IMR-90 (cell line): ENCODE measurements at regions not wholly inside any gene's neighbourhood (a gene's known extent, or its start where the extent isn't known, plus 50 kb on each side); places are given as distances from the start of the nearest gene placed in this dataset.

Experiments
- ATAC-seq: fragments of 200-7000 bp; cut with Tn5 transposase; 2 replicates; pipeline ENCODE4 v1.9.1; 2020; ENCODE audit warnings: low read depth, mild to moderate bottlenecking, moderate library complexity
- BruUV-seq: library from RNA; stranded (reverse); fragments of 400-500 nt; replicated peaks from 2 replicates; lab custom pipeline; 2021; lab: Mats Ljungman, UMichigan
- CTCF ChIA-PET: fragments of 300-600 bp; formaldehyde crosslinking; extraction: SDS; loops from one replicate; lab custom pipeline; 2021; ENCODE audit warnings: antibody characterized with exemption; lab: Yijun Ruan, JAX
- POLR2A ChIA-PET: fragments of 300-600 bp; sonication (Branson Sonifier 250); formaldehyde crosslinking; loops from one replicate; lab custom pipeline; 2022; ENCODE audit warnings: antibody characterized with exemption; ENCODE audit not compliant: unreplicated experiment; lab: Charles Lee
- DNase-seq: peaks from one replicate; pipeline ENCODE4 v3.0.0; 2013
- H2AFZ ChIP-seq: replicated peaks from 2 replicates; pipeline ENCODE3; 2013; ENCODE audit warnings: low read length, mild to moderate bottlenecking; ENCODE audit not compliant: poor library complexity
- H2AK5ac ChIP-seq: 2 replicates; pipeline ENCODE4 v1.6.1; 2013; ENCODE audit warnings: low read depth, low read length, inconsistent platforms
- H2AK9ac ChIP-seq: replicated peaks from 2 replicates; pipeline ENCODE3; 2013; ENCODE audit warnings: mild to moderate bottlenecking, low read depth, low read length, moderate library complexity; ENCODE audit not compliant: poor library complexity
- H2BK120ac ChIP-seq: 2 replicates; pipeline ENCODE4 v1.6.1; 2013; ENCODE audit warnings: low read depth, low read length, inconsistent platforms
- H2BK15ac ChIP-seq: 3 replicates; pipeline ENCODE4 v1.6.1; 2013; ENCODE audit warnings: low read depth, low read length, inconsistent platforms
- H2BK20ac ChIP-seq: 2 replicates; pipeline ENCODE4 v1.6.1; 2013; ENCODE audit warnings: low read depth, mild to moderate bottlenecking, inconsistent platforms, low read length, moderate library complexity
- H2BK5ac ChIP-seq: 2 replicates; pipeline ENCODE4 v1.6.1; 2013; ENCODE audit warnings: mild to moderate bottlenecking, low read depth, low read length, inconsistent platforms; ENCODE audit not compliant: poor library complexity, severe bottlenecking
- H3K14ac ChIP-seq: replicated peaks from 2 replicates; pipeline ENCODE4 v1.6.1; 2013; ENCODE audit warnings: low read depth, low read length, inconsistent platforms
- H3K18ac ChIP-seq: 2 replicates; pipeline ENCODE4 v1.6.1; 2013; ENCODE audit warnings: low read depth, low read length, control low read depth
- H3K23ac ChIP-seq: 2 replicates; pipeline ENCODE4 v1.6.1; 2013; ENCODE audit warnings: low read depth, low read length, inconsistent platforms
- H3K27ac ChIP-seq: 2 replicates; pipeline ENCODE4 v1.5.1; 2013; ENCODE audit warnings: mild to moderate bottlenecking, control low read depth, low read length; ENCODE audit not compliant: insufficient read depth
- H3K27me3 ChIP-seq: 2 replicates; pipeline ENCODE4 v1.6.1; 2013; ENCODE audit warnings: low read length; ENCODE audit not compliant: control insufficient read depth, insufficient read depth
- H3K36me3 ChIP-seq: 2 replicates; pipeline ENCODE4 v1.6.1; 2013; ENCODE audit warnings: low read length, mixed read lengths; ENCODE audit not compliant: control insufficient read depth, insufficient read depth
- H3K4ac ChIP-seq: 2 replicates; pipeline ENCODE4 v1.6.1; 2013; ENCODE audit warnings: low read depth, low read length, inconsistent platforms
- H3K4me1 ChIP-seq: 2 replicates; pipeline ENCODE4 v1.6.1; 2013; ENCODE audit warnings: low read length, mixed read lengths; ENCODE audit not compliant: control insufficient read depth, insufficient read depth
- H3K4me2 ChIP-seq: 2 replicates; pipeline ENCODE4 v1.6.1; 2013; ENCODE audit warnings: low read depth, mild to moderate bottlenecking, control low read depth, low read length, moderate library complexity
- H3K4me3 ChIP-seq: 2 replicates; pipeline ENCODE4 v1.5.1; 2013; ENCODE audit warnings: low read depth, mild to moderate bottlenecking, control low read depth, low read length, moderate library complexity; ENCODE audit not compliant: insufficient read depth
- H3K56ac ChIP-seq: 2 replicates; pipeline ENCODE4 v1.6.1; 2013; ENCODE audit warnings: low read length, inconsistent platforms; ENCODE audit not compliant: insufficient read depth; ENCODE audit errors: extremely low read depth
- H3K79me1 ChIP-seq, 2 experiments: 2 replicates each; pipeline ENCODE4 v1.6.1; 2013; ENCODE audit warnings: low read length in 2 of 2, inconsistent platforms in 1 of 2, low read depth in 1 of 2
- H3K9ac ChIP-seq: 2 replicates; pipeline ENCODE4 v1.6.1; 2013; ENCODE audit warnings: low read depth, low read length, control low read depth
- H3K9me1 ChIP-seq: 2 replicates; pipeline ENCODE4 v1.6.1; 2013; ENCODE audit warnings: low read length, inconsistent platforms; ENCODE audit not compliant: insufficient read depth
- H3K9me3 ChIP-seq: 2 replicates; pipeline ENCODE4 v1.6.1; 2013; ENCODE audit warnings: low read length; ENCODE audit not compliant: control insufficient read depth, insufficient read depth
- H4K20me1 ChIP-seq: 2 replicates; pipeline ENCODE4 v1.6.1; 2013; ENCODE audit warnings: low read length, inconsistent platforms; ENCODE audit not compliant: insufficient read depth
- H4K5ac ChIP-seq: 2 replicates; pipeline ENCODE4 v1.6.1; 2013; ENCODE audit warnings: mild to moderate bottlenecking, low read depth, low read length, control low read depth
- H4K8ac ChIP-seq, 2 experiments: 2 replicates each; pipeline ENCODE4 v1.6.1; 2013; ENCODE audit warnings: low read depth in 2 of 2, low read length in 2 of 2, control low read depth in 1 of 2, inconsistent platforms in 1 of 2
- H4K91ac ChIP-seq: 2 replicates; pipeline ENCODE4 v1.6.1; 2013; ENCODE audit warnings: low read depth, low read length, inconsistent platforms; ENCODE audit not compliant: insufficient read depth
- CTCF ChIP-seq: conservative IDR thresholded peaks from 2 replicates; pipeline ENCODE4 v1.5.1; 2012; ENCODE audit warnings: mild to moderate bottlenecking, low read depth, low read length, improper control_type of control experiment
- FOS ChIP-seq: fragments of 150-350 bp; IDR thresholded peaks from 2 replicates; pipeline ENCODE4 v1.6.1; 2016; ENCODE audit warnings: low read depth, low read length
- RAD21 ChIP-seq: IDR thresholded peaks from 2 replicates; pipeline ENCODE4 v1.6.1; 2012; ENCODE audit warnings: low read length, improper control_type of control experiment
- WGBS, 2 experiments: methylation state at CpG; one replicate each; pipeline versions ENCODE4 v1.1.5 to v1.1.7; 2013; ENCODE audit warnings: missing lambda C conversion rate in 2 of 2; ENCODE audit not compliant: insufficient read length in 1 of 2; ENCODE audit errors: extremely low coverage in 2 of 2; 5-methylcytosine and 5-hydroxymethylcytosine counted together
- dilution Hi-C: fragments of 300-500 bp; cut with HindIII; formaldehyde crosslinking; loops from one replicate; pipeline ENCODE4 v1.14.3; 2018; ENCODE audit warnings: low sequenced_read_pairs; ENCODE audit not compliant: unreplicated experiment
- in situ Hi-C: fragments of 300-500 bp; cut with MboI; formaldehyde crosslinking; loops from 3 replicates; pipeline ENCODE4 v1.14.3; 2019; ENCODE audit warnings: low sequenced_read_pairs, inconsistent platforms, mixed read lengths
- intact Hi-C: fragments of 100-400 bp; cut with micrococcal nuclease; formaldehyde crosslinking; loops from 2 replicates; pipeline ENCODE4 v1.10.0; 2022

- no peak for TF ChIP-seq CTCF
- TF ChIP-seq FOS = no peak
Measured at GRCh38 chr5:142512043-142513042, 173.5 kb downstream of the FGF1 start (continued).

GRCh38 chr5:142511358-142511757 lies 174.5 kb downstream of the FGF1 start:
- no peak overlapping the region; the same call in 1 of the 2 replicates for H3K14ac ChIP-seq
- peaks cover 11% of the 10 kb centered on the region for H3K4me1 ChIP-seq
- dilution Hi-C loops = no loop called here
- no TSS peak for BruUV-seq
- H4K20me1 ChIP-seq = no peaks in the 10 kb centered on the region
- H4K91ac ChIP-seq = no peak overlapping the region
- no peak overlapping the region for H2BK5ac ChIP-seq
- peak overlapping the region; percentile 40; the same call in 1 of the 2 replicates for H3K4ac ChIP-seq
- TF ChIP-seq RAD21 = no peak
- in situ Hi-C loops = no loop called here
- no peak overlapping the region for H3K56ac ChIP-seq
- CTCF ChIA-PET = no interaction called here
- H3K79me1 ChIP-seq = no peaks in the 10 kb centered on the region
- H3K36me3 ChIP-seq = no peaks in the 10 kb centered on the region
- no peak overlapping the region for H3K18ac ChIP-seq
- H4K5ac ChIP-seq = no peak overlapping the region
- H2AK5ac ChIP-seq = peak overlapping the region; percentile 57; the same call in 1 of the 2 replicates
- DNase-seq (no peak), ATAC-seq (no peak)
- H2BK20ac ChIP-seq = no peak overlapping the region
- H3K9me3 ChIP-seq = no peaks in the 10 kb centered on the region
- H2BK120ac ChIP-seq = 0 out of 2 replicates have a peak overlapping the region, but pooled peaks have one; percentile 38
- POLR2A ChIA-PET = no interaction called here
- no peak overlapping the region for H3K23ac ChIP-seq
- H2AK9ac ChIP-seq = no peak overlapping the region
- intact Hi-C loops = no loop called here
- H3K9ac ChIP-seq = no peak overlapping the region
- no peaks in the 10 kb centered on the region for H3K27me3 ChIP-seq
- peak overlapping the region in 1 of 2 experiments; percentile 6; a peak in 1 of 4 replicates for H4K8ac ChIP-seq
- H2AFZ ChIP-seq = no peak overlapping the region
- no peak overlapping the region for H3K4me2 ChIP-seq
- peaks cover 4% of the 10 kb centered on the region for H3K9me1 ChIP-seq
- no peak overlapping the region for H3K4me3 ChIP-seq
- no peak overlapping the region for H3K27ac ChIP-seq
- H2BK15ac ChIP-seq = peak overlapping the region; percentile 9; the same call in 1 of the 3 replicates
- no CpG with 5 or more reads among the region's 2 CpGs for WGBS, 2 experiments
